ENCODE measurements at regions not wholly inside any gene's neighbourhood (a gene's known extent, or its start where the extent isn't known, plus 50 kb on each side); places are given as distances from the start of the nearest gene placed in this dataset.

GRCh38 chr5:165940541-165940940, 2350.9 kb upstream of the WWC1 start:
- no TSS peak for BruUV-seq (replicated peaks)
- Mint-ChIP-seq H3K4me3 (ENCODE audit: unreplicated experiment) (no peak overlapping the region), H3K36me3 (ENCODE audit: insufficient read depth, unreplicated experiment) (no peaks in the 10 kb centered on the region), H3K4me1 (ENCODE audit: insufficient read depth, unreplicated experiment) (no peaks in the 10 kb centered on the region), H3K9me3 (ENCODE audit: unreplicated experiment) (no peaks in the 10 kb centered on the region), H3K27me3 (ENCODE audit: insufficient read depth, unreplicated experiment) (no peaks in the 10 kb centered on the region), H3K27ac (ENCODE audit: low read depth, unreplicated experiment) (no peak overlapping the region)
- POLR2A ChIA-PET, result interaction anchor here (0.7 kb wide), 1 partner anchor 16 kb away, joined by 5 read pairs; no protein-coding TSS in a partner anchor
- no peak for DNase-seq (ENCODE audit: unreplicated experiment)
- intact Hi-C loops (cut with micrococcal nuclease), result no loop called here
- CTCF ChIA-PET, result no interaction called here
- TF ChIP-seq CTCF (IDR thresholded peaks at IDR 0.05; ENCODE audit: unreplicated experiment), result no peak

- intact Hi-C loops (cut with micrococcal nuclease), result no loop called here
- POLR2A ChIA-PET, result no interaction called here
- DNase-seq (ENCODE audit: unreplicated experiment), result no peak
These were observed 2334.6 kb upstream of the WWC1 start for GRCh38 chr5:165956854-165957253.

GRCh38 chr5:165981671-165982070, 2309.8 kb upstream of the WWC1 start:
- no peak overlapping the region for H3K4me3 Mint-ChIP-seq (ENCODE audit: unreplicated experiment)
- BruUV-seq (replicated peaks), result no TSS peak
- intact Hi-C loops (cut with micrococcal nuclease), result no loop called here

More at GRCh38 chr5:165956854-165957253, 2334.6 kb upstream of the WWC1 start:
- BruUV-seq (replicated peaks), result no TSS peak
- no peaks in the 10 kb centered on the region for H3K9me3 Mint-ChIP-seq (ENCODE audit: unreplicated experiment)
- H3K36me3 Mint-ChIP-seq (ENCODE audit: insufficient read depth, unreplicated experiment), result no peaks in the 10 kb centered on the region
- H3K27ac Mint-ChIP-seq (ENCODE audit: low read depth, unreplicated experiment), result no peak overlapping the region
- no peak overlapping the region for H3K4me3 Mint-ChIP-seq (ENCODE audit: unreplicated experiment)
- no peaks in the 10 kb centered on the region for H3K4me1 Mint-ChIP-seq (ENCODE audit: insufficient read depth, unreplicated experiment)
- CTCF ChIA-PET, result no interaction called here
- TF ChIP-seq CTCF (IDR thresholded peaks at IDR 0.05; ENCODE audit: unreplicated experiment), result no peak
- H3K27me3 Mint-ChIP-seq (ENCODE audit: insufficient read depth, unreplicated experiment), result no peaks in the 10 kb centered on the region

GRCh38 chr5:165996201-165996875, 2295.1 kb upstream of the WWC1 start:
- POLR2A ChIA-PET, result no interaction called here
- no peak for TF ChIP-seq CTCF (IDR thresholded peaks at IDR 0.05; ENCODE audit: unreplicated experiment)
- no peak overlapping the region for H3K27ac Mint-ChIP-seq (ENCODE audit: low read depth, unreplicated experiment)
- no peaks in the 10 kb centered on the region for H3K27me3 Mint-ChIP-seq (ENCODE audit: insufficient read depth, unreplicated experiment)
- no peaks in the 10 kb centered on the region for H3K9me3 Mint-ChIP-seq (ENCODE audit: unreplicated experiment)
- DNase-seq (ENCODE audit: unreplicated experiment), result no peak
- H3K4me1 Mint-ChIP-seq (ENCODE audit: insufficient read depth, unreplicated experiment), result no peaks in the 10 kb centered on the region
- BruUV-seq (replicated peaks), result no TSS peak
- no peaks in the 10 kb centered on the region for H3K36me3 Mint-ChIP-seq (ENCODE audit: insufficient read depth, unreplicated experiment)
- CTCF ChIA-PET, result interaction anchor here (0.7 kb wide), 1 partner anchor 1247 kb away, joined by 3 read pairs; no protein-coding TSS in a partner anchor
- H3K4me3 Mint-ChIP-seq (ENCODE audit: unreplicated experiment), result no peak overlapping the region
- intact Hi-C loops (cut with micrococcal nuclease), result no loop called here

More at GRCh38 chr5:165981671-165982070, 2309.8 kb upstream of the WWC1 start:
- no peaks in the 10 kb centered on the region for H3K36me3 Mint-ChIP-seq (ENCODE audit: insufficient read depth, unreplicated experiment)
- no peak overlapping the region for H3K27ac Mint-ChIP-seq (ENCODE audit: low read depth, unreplicated experiment)
- H3K9me3 Mint-ChIP-seq (ENCODE audit: unreplicated experiment), result no peaks in the 10 kb centered on the region
- H3K27me3 Mint-ChIP-seq (ENCODE audit: insufficient read depth, unreplicated experiment), result no peaks in the 10 kb centered on the region
- H3K4me1 Mint-ChIP-seq (ENCODE audit: insufficient read depth, unreplicated experiment), result no peaks in the 10 kb centered on the region
- CTCF ChIA-PET, result no interaction called here
- TF ChIP-seq CTCF (IDR thresholded peaks at IDR 0.05; ENCODE audit: unreplicated experiment), result no peak
- DNase-seq (ENCODE audit: unreplicated experiment), result peak; percentile 27
- POLR2A ChIA-PET, result no interaction called here

Measured in MCF 10A (cell line).